ENCODE measurements at regions not wholly inside any gene's neighbourhood (a gene's known extent, or its start where the extent isn't known, plus 50 kb on each side); places are given as distances from the start of the nearest gene placed in this dataset.

DNA sequence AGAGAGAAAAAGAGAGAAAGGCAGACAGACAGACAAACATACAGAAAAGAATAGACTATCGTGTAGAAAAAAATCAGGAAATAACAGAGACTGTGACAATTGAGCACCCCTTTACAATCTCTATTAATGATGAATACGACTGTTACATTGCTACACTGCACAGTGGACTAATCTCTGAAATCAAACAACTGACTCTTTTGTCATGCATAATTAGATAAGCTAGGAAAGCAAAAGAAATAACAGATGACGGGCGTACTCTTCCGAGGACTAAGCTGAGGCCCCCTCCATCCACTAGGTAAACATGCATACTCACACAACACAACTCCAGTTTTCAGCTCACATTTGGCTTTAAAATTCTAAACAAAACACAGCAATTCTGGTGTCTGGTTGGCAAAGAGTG, 267.0 kb downstream of the NOL4 start:
- no peaks in the 10 kb centered on the region for H4K20me1 ChIP-seq (ENCODE audit: insufficient read depth)
- no peak overlapping the region for H3K4me3 ChIP-seq (IDR thresholded peaks at IDR 0.05; ENCODE audit: insufficient read depth, low read depth, low read length)
- H3K27me3 ChIP-seq (ENCODE audit: insufficient read depth, low read depth) = no peaks in the 10 kb centered on the region
- H3K27ac ChIP-seq = no peak overlapping the region
- H3K79me2 ChIP-seq (ENCODE audit: insufficient read depth, low read depth) = no peaks in the 10 kb centered on the region
- no peak overlapping the region for H2AFZ ChIP-seq (ENCODE audit: low read depth)
- no peak overlapping the region for H3K4me2 ChIP-seq
- H3K36me3 ChIP-seq (ENCODE audit: insufficient read depth) = no peaks in the 10 kb centered on the region
- no peaks in the 10 kb centered on the region for H3K4me1 ChIP-seq (ENCODE audit: low read depth, poor library complexity, severe bottlenecking)
- TF ChIP-seq, protein P1, sequence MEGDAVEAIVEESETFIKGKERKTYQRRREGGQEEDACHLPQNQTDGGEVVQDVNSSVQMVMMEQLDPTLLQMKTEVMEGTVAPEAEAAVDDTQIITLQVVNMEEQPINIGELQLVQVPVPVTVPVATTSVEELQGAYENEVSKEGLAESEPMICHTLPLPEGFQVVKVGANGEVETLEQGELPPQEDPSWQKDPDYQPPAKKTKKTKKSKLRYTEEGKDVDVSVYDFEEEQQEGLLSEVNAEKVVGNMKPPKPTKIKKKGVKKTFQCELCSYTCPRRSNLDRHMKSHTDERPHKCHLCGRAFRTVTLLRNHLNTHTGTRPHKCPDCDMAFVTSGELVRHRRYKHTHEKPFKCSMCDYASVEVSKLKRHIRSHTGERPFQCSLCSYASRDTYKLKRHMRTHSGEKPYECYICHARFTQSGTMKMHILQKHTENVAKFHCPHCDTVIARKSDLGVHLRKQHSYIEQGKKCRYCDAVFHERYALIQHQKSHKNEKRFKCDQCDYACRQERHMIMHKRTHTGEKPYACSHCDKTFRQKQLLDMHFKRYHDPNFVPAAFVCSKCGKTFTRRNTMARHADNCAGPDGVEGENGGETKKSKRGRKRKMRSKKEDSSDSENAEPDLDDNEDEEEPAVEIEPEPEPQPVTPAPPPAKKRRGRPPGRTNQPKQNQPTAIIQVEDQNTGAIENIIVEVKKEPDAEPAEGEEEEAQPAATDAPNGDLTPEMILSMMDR (conservative IDR thresholded peaks at IDR 0.05; ENCODE audit: low read depth, low read length) = no peak
- H3K9ac ChIP-seq = no peak overlapping the region

DNA sequence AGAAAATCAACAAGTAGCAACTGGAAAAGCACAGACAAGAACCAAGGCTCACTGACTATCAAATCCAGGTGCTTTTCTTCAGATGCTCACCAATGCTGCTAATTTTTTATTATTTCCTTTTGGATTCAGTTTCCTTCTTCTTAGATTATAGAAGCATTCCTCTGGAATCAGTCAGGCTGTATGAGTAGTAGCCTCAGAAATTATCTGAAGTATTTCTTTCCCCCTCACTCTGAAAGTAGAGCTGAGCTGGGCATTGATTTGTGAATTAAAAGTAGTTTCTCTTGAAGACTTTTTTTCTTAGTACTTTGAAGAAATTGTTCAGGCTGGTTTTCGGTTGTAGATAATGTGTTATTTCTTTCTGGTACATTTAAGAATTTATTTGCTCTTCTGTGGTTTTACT, 273.7 kb downstream of the NOL4 start:
- Histone ChIP-seq H3K36me3 (ENCODE audit: insufficient read depth) (no peaks in the 10 kb centered on the region), H3K79me2 (ENCODE audit: insufficient read depth, low read depth) (no peaks in the 10 kb centered on the region), H2AFZ (ENCODE audit: low read depth) (no peak overlapping the region), H3K9ac (no peak overlapping the region), H4K20me1 (ENCODE audit: insufficient read depth) (no peaks in the 10 kb centered on the region), H3K4me3 (IDR thresholded peaks at IDR 0.05; ENCODE audit: insufficient read depth, low read depth, low read length) (no peak overlapping the region), H3K27me3 (ENCODE audit: insufficient read depth, low read depth) (no peaks in the 10 kb centered on the region), H3K4me2 (no peak overlapping the region), H3K27ac (no peak overlapping the region), H3K4me1 (ENCODE audit: low read depth, poor library complexity, severe bottlenecking) (no peaks in the 10 kb centered on the region)
- TF ChIP-seq, protein P1 (conservative IDR thresholded peaks at IDR 0.05; ENCODE audit: low read depth, low read length) = no peak

DNA sequence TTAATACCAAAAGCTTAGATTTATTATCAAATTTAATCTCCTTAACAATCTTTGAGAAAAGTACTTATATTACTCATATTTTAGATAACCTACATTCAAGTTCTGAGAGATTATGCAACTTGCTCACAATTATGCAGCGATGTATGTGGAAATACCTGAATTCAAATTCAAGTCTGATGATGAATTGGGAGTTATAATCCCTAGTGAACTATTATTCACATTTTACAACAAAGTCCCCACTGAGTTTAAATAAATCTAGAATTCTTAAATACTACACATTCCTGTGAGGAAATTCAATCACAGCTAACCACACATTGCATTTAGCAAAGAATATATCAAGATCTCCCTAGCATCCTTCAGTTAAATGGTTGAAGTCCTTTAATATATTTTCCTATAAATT, 278.4 kb downstream of the NOL4 start:
- H4K20me1 ChIP-seq (ENCODE audit: insufficient read depth) = no peaks in the 10 kb centered on the region
- no peak overlapping the region for H3K9ac ChIP-seq
- H2AFZ ChIP-seq (ENCODE audit: low read depth) = no peak overlapping the region
- no peaks in the 10 kb centered on the region for H3K4me1 ChIP-seq (ENCODE audit: low read depth, poor library complexity, severe bottlenecking)
- no peaks in the 10 kb centered on the region for H3K27me3 ChIP-seq (ENCODE audit: insufficient read depth, low read depth)
- H3K36me3 ChIP-seq (ENCODE audit: insufficient read depth) = no peaks in the 10 kb centered on the region
- no peak overlapping the region for H3K27ac ChIP-seq
- H3K79me2 ChIP-seq (ENCODE audit: insufficient read depth, low read depth) = no peaks in the 10 kb centered on the region
- no peak overlapping the region for H3K4me3 ChIP-seq (IDR thresholded peaks at IDR 0.05; ENCODE audit: insufficient read depth, low read depth, low read length)
- TF ChIP-seq, protein P1 (conservative IDR thresholded peaks at IDR 0.05; ENCODE audit: low read depth, low read length) = no peak
- no peak overlapping the region for H3K4me2 ChIP-seq

DNA sequence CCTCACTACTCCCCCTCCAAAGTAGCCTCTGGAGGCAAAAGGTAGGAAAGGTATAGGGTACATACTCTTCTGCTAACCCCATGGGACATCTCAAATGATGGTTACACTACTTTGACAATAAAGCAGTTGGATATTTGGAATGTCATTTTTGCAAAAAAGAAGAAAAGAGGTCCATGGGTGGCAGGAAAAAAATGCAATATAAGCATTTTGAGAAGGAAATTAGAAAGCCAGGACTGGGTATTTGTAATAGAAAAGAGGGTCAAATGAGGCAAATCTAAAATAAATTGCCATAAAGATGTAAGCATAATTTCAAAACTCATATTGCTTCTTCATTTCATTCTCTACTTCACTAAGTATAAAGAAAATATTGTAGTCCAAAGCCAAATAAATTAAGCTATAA, 280.2 kb downstream of the NOL4 start:
- Histone ChIP-seq H3K27me3 (ENCODE audit: insufficient read depth, low read depth) (no peaks in the 10 kb centered on the region), H3K4me1 (ENCODE audit: low read depth, poor library complexity, severe bottlenecking) (no peaks in the 10 kb centered on the region), H3K4me2 (no peak overlapping the region), H4K20me1 (ENCODE audit: insufficient read depth) (no peaks in the 10 kb centered on the region), H3K36me3 (ENCODE audit: insufficient read depth) (no peaks in the 10 kb centered on the region), H3K4me3 (IDR thresholded peaks at IDR 0.05; ENCODE audit: insufficient read depth, low read depth, low read length) (no peak overlapping the region), H3K79me2 (ENCODE audit: insufficient read depth, low read depth) (no peaks in the 10 kb centered on the region), H2AFZ (ENCODE audit: low read depth) (no peak overlapping the region), H3K9ac (no peak overlapping the region), H3K27ac (no peak overlapping the region)
- TF ChIP-seq, protein P1 (conservative IDR thresholded peaks at IDR 0.05; ENCODE audit: low read depth, low read length) = no peak

Data from KMS-11 (cell line).